Erythroblast (primary cell): ENCODE measurements at regions not wholly inside any gene's neighbourhood (a gene's known extent, or its start where the extent isn't known, plus 50 kb on each side); places are given as distances from the start of the nearest gene placed in this dataset.

Experiments used
- GATA1 ChIP-seq: IDR thresholded peaks from 2 replicates; pipeline ENCODE4 v1.6.1; 2011; ENCODE audit warnings: low read depth, mild to moderate bottlenecking, control low read depth, low read length, moderate library complexity
- POLR2A ChIP-seq: IDR thresholded peaks from 2 replicates; pipeline ENCODE4 v1.6.1; 2011; ENCODE audit warnings: mild to moderate bottlenecking, low read length

DNA sequence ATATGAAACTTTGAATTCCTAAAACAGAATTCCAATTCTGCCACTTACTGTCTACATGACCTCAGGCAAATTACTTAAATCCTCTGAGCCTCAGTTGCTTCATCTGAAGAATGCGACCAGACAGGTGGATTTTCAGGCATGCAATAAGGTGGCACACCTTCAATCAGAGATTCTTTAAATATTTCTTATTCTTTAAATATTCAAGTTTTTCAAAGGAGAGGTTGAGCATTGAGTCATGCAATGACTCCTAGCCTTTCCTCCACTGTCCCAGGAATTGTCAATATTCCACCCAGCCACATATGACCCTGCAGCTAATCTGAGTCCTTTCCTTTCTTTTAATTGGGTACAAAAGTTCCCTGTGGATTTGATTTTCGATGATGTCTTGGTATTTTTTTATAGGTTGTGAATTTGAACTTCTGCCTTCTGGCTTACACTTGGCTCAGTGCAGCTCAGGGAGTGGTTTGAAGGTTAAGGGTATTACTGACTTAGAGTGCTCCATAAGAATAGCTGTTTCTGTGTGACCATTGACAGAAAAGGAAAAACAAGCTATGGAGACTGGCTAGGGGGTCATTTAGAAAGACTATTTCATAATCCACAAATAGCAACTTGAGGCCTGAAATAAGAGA lies 52.2 kb upstream of the PRDX6 start:
- TF ChIP-seq POLR2A = no peak
- TF ChIP-seq GATA1 = no peak
